ENCODE measurements at regions not wholly inside any gene's neighbourhood (a gene's known extent, or its start where the extent isn't known, plus 50 kb on each side); places are given as distances from the start of the nearest gene placed in this dataset.

DNA sequence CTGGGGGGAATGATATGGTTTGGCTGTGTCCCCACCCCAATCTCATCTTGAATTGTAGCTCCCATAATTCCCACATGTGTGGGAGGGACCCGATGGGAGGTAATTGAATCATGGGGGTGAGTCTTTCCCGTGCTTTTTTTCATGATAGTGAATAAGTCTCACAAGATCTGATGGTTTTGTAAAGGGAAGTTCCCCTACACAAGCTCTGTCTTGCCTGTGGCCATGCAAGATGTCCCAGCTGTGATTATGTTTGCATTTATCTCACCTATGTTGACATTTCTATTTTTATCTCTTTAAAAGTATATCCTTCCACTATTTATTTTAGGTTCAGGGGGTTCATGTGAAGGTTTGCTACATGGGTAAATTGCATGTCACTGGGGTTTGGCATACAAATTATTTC is 323.9 kb upstream of the GLI3 start:
- TF ChIP-seq, protein P1, sequence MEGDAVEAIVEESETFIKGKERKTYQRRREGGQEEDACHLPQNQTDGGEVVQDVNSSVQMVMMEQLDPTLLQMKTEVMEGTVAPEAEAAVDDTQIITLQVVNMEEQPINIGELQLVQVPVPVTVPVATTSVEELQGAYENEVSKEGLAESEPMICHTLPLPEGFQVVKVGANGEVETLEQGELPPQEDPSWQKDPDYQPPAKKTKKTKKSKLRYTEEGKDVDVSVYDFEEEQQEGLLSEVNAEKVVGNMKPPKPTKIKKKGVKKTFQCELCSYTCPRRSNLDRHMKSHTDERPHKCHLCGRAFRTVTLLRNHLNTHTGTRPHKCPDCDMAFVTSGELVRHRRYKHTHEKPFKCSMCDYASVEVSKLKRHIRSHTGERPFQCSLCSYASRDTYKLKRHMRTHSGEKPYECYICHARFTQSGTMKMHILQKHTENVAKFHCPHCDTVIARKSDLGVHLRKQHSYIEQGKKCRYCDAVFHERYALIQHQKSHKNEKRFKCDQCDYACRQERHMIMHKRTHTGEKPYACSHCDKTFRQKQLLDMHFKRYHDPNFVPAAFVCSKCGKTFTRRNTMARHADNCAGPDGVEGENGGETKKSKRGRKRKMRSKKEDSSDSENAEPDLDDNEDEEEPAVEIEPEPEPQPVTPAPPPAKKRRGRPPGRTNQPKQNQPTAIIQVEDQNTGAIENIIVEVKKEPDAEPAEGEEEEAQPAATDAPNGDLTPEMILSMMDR (IDR thresholded peaks at IDR 0.05; ENCODE audit: low read depth, low read length) = no peak
- no peak for TF ChIP-seq EZH2phosphoT487 (IDR thresholded peaks at IDR 0.05; ENCODE audit: low read depth)
